Rectal smooth muscle tissue (tissue), 1 donor: ENCODE measurements at regions not wholly inside any gene's neighbourhood (a gene's known extent, or its start where the extent isn't known, plus 50 kb on each side); places are given as distances from the start of the nearest gene placed in this dataset.

Source experiments
- H3K27ac ChIP-seq: one replicate; pipeline ENCODE4 v1.7.0; 2013; ENCODE audit warnings: low read depth, low read length, inconsistent platforms
- H3K27me3 ChIP-seq: one replicate; pipeline ENCODE4 v1.7.0; 2013; ENCODE audit warnings: low read length; ENCODE audit not compliant: control insufficient read depth, insufficient read depth
- H3K36me3 ChIP-seq: one replicate; pipeline ENCODE4 v1.7.0; 2013; ENCODE audit warnings: low read length; ENCODE audit not compliant: control insufficient read depth, insufficient read depth
- H3K4me1 ChIP-seq: one replicate; pipeline ENCODE4 v1.7.0; 2013; ENCODE audit warnings: low read length; ENCODE audit not compliant: control insufficient read depth, insufficient read depth
- H3K4me3 ChIP-seq: one replicate; pipeline ENCODE4 v1.7.0; 2013; ENCODE audit warnings: low read length
- H3K9ac ChIP-seq: one replicate; pipeline ENCODE4 v1.7.0; 2013; ENCODE audit warnings: low read length

GRCh38 chr10:4064489-4064888 lies 279.5 kb upstream of the KLF6 start:
- no peaks in the 10 kb centered on the region for H3K36me3 ChIP-seq
- no peak overlapping the region for H3K4me3 ChIP-seq
- no peak overlapping the region for H3K9ac ChIP-seq
- H3K27me3 ChIP-seq, result no peaks in the 10 kb centered on the region
- peaks cover 4% of the 10 kb centered on the region for H3K4me1 ChIP-seq
- no peak overlapping the region for H3K27ac ChIP-seq

GRCh38 chr10:4063717-4064116 lies 278.7 kb upstream of the KLF6 start:
- H3K4me3 ChIP-seq, result no peak overlapping the region
- H3K9ac ChIP-seq, result no peak overlapping the region
- no peaks in the 10 kb centered on the region for H3K36me3 ChIP-seq
- no peak overlapping the region for H3K27ac ChIP-seq
- no peaks in the 10 kb centered on the region for H3K27me3 ChIP-seq
- H3K4me1 ChIP-seq, result peaks cover 4% of the 10 kb centered on the region

- Histone ChIP-seq H3K27me3 (no peaks in the 10 kb centered on the region), H3K36me3 (no peaks in the 10 kb centered on the region), H3K27ac (peak overlapping the region; percentile 11), H3K4me1 (peaks cover 4% of the 10 kb centered on the region), H3K4me3 (no peak overlapping the region), H3K9ac (no peak overlapping the region)
Observed at GRCh38 chr10:4062751-4063150, 277.7 kb upstream of the KLF6 start.

- no peaks in the 10 kb centered on the region for H3K27me3 ChIP-seq
- H3K36me3 ChIP-seq, result no peaks in the 10 kb centered on the region
- H3K27ac ChIP-seq, result peak overlapping the region; percentile 11
- H3K4me1 ChIP-seq, result peaks cover 4% of the 10 kb centered on the region
- H3K4me3 ChIP-seq, result no peak overlapping the region
- H3K9ac ChIP-seq, result no peak overlapping the region
Observed at GRCh38 chr10:4062072-4062471, 277.1 kb upstream of the KLF6 start.

DNA sequence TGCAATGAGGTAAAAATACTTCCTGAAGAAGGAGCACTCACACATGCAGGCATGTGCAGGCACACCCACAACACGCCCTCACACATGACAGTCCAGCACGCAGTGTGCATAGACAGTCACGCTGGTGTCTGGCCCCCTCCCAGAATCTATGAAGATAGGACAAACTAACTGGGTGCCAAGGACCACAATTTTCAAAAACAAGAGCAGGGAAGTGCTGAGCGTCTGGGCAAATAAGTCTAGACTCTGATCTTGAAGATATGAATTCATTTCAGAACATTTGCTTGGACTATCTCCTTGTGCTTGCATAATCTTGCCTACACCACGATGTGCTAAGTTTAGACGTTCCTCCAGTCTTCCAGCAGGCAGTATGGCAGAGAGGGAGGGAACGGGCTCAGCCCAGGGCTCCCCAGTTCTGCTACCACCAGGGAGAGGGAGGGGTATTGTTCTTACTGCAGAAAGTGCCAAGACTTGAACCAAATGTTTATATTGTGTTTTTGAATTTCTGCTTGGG lies 276.5 kb upstream of the KLF6 start:
- H3K27ac ChIP-seq, result peak overlapping the region; percentile 11
- no peaks in the 10 kb centered on the region for H3K36me3 ChIP-seq
- H3K4me3 ChIP-seq, result no peak overlapping the region
- H3K9ac ChIP-seq, result no peak overlapping the region
- peaks cover 4% of the 10 kb centered on the region for H3K4me1 ChIP-seq
- no peaks in the 10 kb centered on the region for H3K27me3 ChIP-seq

GRCh38 chr10:4059471-4060138 lies 274.6 kb upstream of the KLF6 start:
- no peaks in the 10 kb centered on the region for H3K36me3 ChIP-seq
- H3K9ac ChIP-seq, result no peak overlapping the region
- peaks cover 4% of the 10 kb centered on the region for H3K4me1 ChIP-seq
- no peak overlapping the region for H3K27ac ChIP-seq
- H3K27me3 ChIP-seq, result no peaks in the 10 kb centered on the region
- no peak overlapping the region for H3K4me3 ChIP-seq

GRCh38 chr10:4058514-4059029 lies 273.6 kb upstream of the KLF6 start:
- H3K4me3 ChIP-seq, result peak overlapping the region; percentile 22
- peaks cover 4% of the 10 kb centered on the region for H3K4me1 ChIP-seq
- no peak overlapping the region for H3K9ac ChIP-seq
- peak overlapping the region; percentile 18 for H3K27ac ChIP-seq
- no peaks in the 10 kb centered on the region for H3K36me3 ChIP-seq
- H3K27me3 ChIP-seq, result no peaks in the 10 kb centered on the region

GRCh38 chr10:4057725-4058513 lies 272.9 kb upstream of the KLF6 start:
- Histone ChIP-seq H3K36me3 (no peaks in the 10 kb centered on the region), H3K4me3 (peak overlapping the region; percentile 22), H3K9ac (no peak overlapping the region), H3K4me1 (peaks cover 4% of the 10 kb centered on the region), H3K27me3 (no peaks in the 10 kb centered on the region), H3K27ac (no peak overlapping the region)

DNA sequence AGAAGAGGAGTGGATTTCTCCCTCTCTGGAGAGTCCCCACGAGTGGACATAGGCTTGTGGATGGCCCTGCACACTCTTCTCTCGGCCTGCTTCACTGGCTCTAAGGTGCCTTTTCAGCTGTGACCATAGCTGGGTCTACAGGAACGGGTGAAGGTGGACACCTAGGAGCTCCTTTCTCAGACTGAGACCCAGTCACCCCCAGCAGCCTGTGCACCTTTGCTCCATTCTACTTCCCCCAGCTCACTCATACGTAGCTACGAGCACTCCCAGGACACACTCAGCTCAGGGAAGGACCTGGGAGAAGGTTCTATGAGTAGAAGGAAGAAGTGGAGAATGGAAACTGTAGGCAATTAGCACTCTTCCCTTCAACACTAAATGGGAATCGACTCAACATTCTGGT lies 272.0 kb upstream of the KLF6 start:
- Histone ChIP-seq H3K27me3 (no peaks in the 10 kb centered on the region), H3K9ac (no peak overlapping the region), H3K36me3 (no peaks in the 10 kb centered on the region), H3K4me3 (no peak overlapping the region), H3K4me1 (peaks cover 4% of the 10 kb centered on the region), H3K27ac (no peak overlapping the region)

DNA sequence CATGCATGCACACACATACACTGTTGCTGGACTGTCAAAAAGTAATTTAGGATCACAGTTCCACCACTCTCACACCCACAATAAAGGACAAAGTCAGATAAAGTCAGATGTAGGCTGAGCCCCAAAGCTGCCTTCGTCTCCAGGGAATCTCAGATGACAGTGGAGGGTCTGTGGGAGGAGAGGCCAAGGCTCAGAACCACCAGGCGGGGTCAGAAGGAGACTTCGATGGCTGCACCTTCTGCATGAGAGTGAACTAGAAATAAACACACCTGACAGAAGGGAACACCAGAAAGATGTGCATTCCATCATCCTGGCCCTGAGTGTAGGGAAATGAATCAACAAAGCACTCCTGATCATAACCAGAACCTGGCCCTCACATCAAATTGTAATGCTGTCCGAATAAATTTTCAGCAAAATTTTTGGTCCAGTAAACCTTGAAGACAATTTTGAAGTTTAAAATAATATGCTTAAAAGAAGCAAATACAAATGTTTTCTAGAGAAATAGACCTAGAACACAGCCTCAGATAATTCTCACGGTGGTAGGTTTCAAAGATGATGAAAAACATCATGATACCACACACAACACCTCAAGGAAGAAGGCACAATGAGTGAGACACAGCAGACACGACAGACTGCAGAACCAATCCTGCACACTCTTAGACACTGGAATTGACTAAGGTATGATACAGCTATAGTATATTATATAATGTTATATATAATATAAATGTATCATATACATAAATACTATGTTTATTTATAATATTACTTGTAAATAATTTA lies 269.8 kb upstream of the KLF6 start:
- Histone ChIP-seq H3K27ac (no peak overlapping the region), H3K27me3 (no peaks in the 10 kb centered on the region), H3K9ac (no peak overlapping the region), H3K4me3 (no peak overlapping the region), H3K4me1 (no peaks in the 10 kb centered on the region), H3K36me3 (no peaks in the 10 kb centered on the region)

DNA sequence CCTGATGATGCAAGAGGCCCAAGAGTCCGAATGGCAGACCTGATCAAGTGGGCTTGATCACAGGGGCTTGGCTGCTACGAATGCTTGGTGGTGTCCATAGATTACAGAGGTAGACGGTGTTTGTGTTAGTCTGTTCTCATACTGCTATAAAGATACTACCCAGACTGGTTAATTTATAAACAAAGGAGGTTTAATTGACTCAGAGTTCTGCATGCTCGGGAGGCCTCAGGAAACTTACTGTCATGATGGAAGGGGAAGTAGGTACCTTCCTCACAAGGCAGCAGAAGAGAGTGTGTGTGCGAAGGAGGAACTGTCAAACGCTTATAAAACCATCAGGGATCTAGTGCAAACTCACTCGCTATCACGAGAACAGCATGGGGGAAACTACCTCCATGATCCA lies 268.9 kb upstream of the KLF6 start:
- Histone ChIP-seq H3K27me3 (no peaks in the 10 kb centered on the region), H3K27ac (no peak overlapping the region), H3K9ac (no peak overlapping the region), H3K4me1 (no peaks in the 10 kb centered on the region), H3K4me3 (no peak overlapping the region), H3K36me3 (no peaks in the 10 kb centered on the region)

DNA sequence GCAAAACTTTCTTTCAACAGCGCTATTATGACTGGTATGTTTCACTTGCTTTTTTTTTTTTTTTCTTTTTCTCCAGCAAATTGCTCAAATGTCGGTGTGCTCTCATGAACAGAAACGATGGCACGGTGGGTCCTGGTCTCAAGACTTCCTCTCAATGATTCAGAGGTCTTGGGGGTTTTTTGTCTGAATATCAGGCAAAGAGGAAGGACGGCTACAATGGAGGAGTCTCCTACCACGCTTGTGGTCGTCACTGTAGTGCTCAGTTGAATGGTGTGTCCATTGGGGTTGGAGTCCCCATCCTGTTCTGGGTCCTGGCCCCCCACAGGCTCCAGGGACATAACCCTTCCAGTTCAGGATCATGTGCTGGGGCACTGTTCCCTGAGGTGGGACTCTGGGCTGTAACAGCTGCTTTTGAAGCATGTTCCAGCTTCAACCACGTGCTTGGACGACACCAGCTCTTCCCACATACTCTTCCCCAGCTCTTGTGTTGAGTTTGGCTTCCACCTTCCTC lies 266.7 kb upstream of the KLF6 start:
- Histone ChIP-seq H3K27ac (peak overlapping the region; percentile 38), H3K9ac (peak overlapping the region; percentile 6), H3K36me3 (no peaks in the 10 kb centered on the region), H3K27me3 (no peaks in the 10 kb centered on the region), H3K4me3 (peak overlapping the region; percentile 27), H3K4me1 (peaks cover under 1% of the 10 kb centered on the region)
